Astrocyte (in vitro differentiated cells and primary cell): ENCODE measurements at regions not wholly inside any gene's neighbourhood (a gene's known extent, or its start where the extent isn't known, plus 50 kb on each side); places are given as distances from the start of the nearest gene placed in this dataset.

ENCODE experiments used
- CTCF ChIP-seq: IDR thresholded peaks from 2 replicates; pipeline ENCODE4 v1.5.1; 2011; ENCODE audit warnings: low read depth, mild to moderate bottlenecking, inconsistent platforms, low read length, moderate library complexity; ENCODE audit not compliant: insufficient read depth
- EZH2 ChIP-seq: IDR thresholded peaks from 2 replicates; pipeline ENCODE4 v1.6.1; 2012; ENCODE audit warnings: mild to moderate bottlenecking, low read length, inconsistent platforms; ENCODE audit not compliant: insufficient read depth

GRCh38 chr5:74254257-74254656 is 386.3 kb downstream of the ENC1 start:
- no peak for TF ChIP-seq EZH2
- no peak for TF ChIP-seq CTCF
